Keratinocyte (primary cell): ENCODE measurements at regions not wholly inside any gene's neighbourhood (a gene's known extent, or its start where the extent isn't known, plus 50 kb on each side); places are given as distances from the start of the nearest gene placed in this dataset.

ENCODE experiments used
- DNase-seq: peaks from one replicate; pipeline ENCODE4 v3.0.0-alpha.2; 2011; ENCODE audit warnings: low read depth, missing footprints, low spot score
- FAIRE-seq: peaks from 2 replicates; lab custom pipeline; 2011; peaks lifted over from hg19 to GRCh38; lab: Jason Lieb, UNC
- H2AFZ ChIP-seq: 2 replicates; pipeline ENCODE4 v1.6.0; 2012; ENCODE audit warnings: low read length, control low read depth, inconsistent platforms; ENCODE audit not compliant: control insufficient read depth
- H3K27ac ChIP-seq: 2 replicates; pipeline ENCODE4 v1.5.1; 2011; ENCODE audit warnings: low read length; ENCODE audit not compliant: control insufficient read depth, insufficient read depth
- H3K27me3 ChIP-seq: 3 replicates; pipeline ENCODE4 v1.6.0; 2011; ENCODE audit warnings: low read length; ENCODE audit not compliant: control insufficient read depth, insufficient read depth; ENCODE audit errors: extremely low read depth
- H3K36me3 ChIP-seq, 2 experiments: 2 replicates in 1 of 2; 3 replicates in 1 of 2; pipeline ENCODE4 v1.5.1; 2011; ENCODE audit warnings: low read length in 2 of 2, mild to moderate bottlenecking in 1 of 2; ENCODE audit not compliant: control insufficient read depth in 2 of 2, insufficient read depth in 2 of 2; ENCODE audit errors: extremely low read depth in 1 of 2
- H3K4me1 ChIP-seq: 3 replicates; pipeline ENCODE4 v1.5.1; 2011; ENCODE audit warnings: low read length; ENCODE audit not compliant: control insufficient read depth, insufficient read depth; ENCODE audit errors: extremely low read depth
- H3K4me2 ChIP-seq: 3 replicates; pipeline ENCODE4 v1.6.0; 2011; ENCODE audit warnings: low read depth, low read length; ENCODE audit not compliant: control insufficient read depth, insufficient read depth; ENCODE audit errors: extremely low read depth
- H3K4me3 ChIP-seq, 3 experiments: fragments of 200-600 bp in 1 of 3; sonication (generic) in 1 of 3; 2 replicates in 2 of 3; 3 replicates in 1 of 3; pipeline ENCODE4 v1.5.1; 2011 to 2016; ENCODE audit warnings: low read length in 3 of 3, mild to moderate bottlenecking in 3 of 3, control low read depth in 2 of 3, inconsistent platforms in 1 of 3, low read depth in 1 of 3, mixed read lengths in 1 of 3, mixed run types in 1 of 3, moderate library complexity in 1 of 3; ENCODE audit not compliant: control insufficient read depth in 2 of 3, insufficient read depth in 2 of 3; ENCODE audit errors: extremely low read depth in 1 of 3
- H3K79me2 ChIP-seq: 2 replicates; pipeline ENCODE4 v1.6.0; 2012; ENCODE audit warnings: low read length; ENCODE audit not compliant: control insufficient read depth, insufficient read depth
- H3K9ac ChIP-seq: 3 replicates; pipeline ENCODE4 v1.6.0; 2011; ENCODE audit warnings: low read length; ENCODE audit not compliant: control insufficient read depth, insufficient read depth; ENCODE audit errors: extremely low read depth
- H3K9me1 ChIP-seq: 3 replicates; pipeline ENCODE4 v1.6.0; 2011; ENCODE audit warnings: low read length; ENCODE audit not compliant: control insufficient read depth, insufficient read depth; ENCODE audit errors: extremely low read depth
- H3K9me3 ChIP-seq: 2 replicates; pipeline ENCODE4 v1.5.1; 2012; ENCODE audit warnings: low read depth, low read length; ENCODE audit not compliant: control insufficient read depth
- H4K20me1 ChIP-seq: 3 replicates; pipeline ENCODE4 v1.6.0; 2011; ENCODE audit warnings: low read length; ENCODE audit not compliant: control insufficient read depth, insufficient read depth; ENCODE audit errors: extremely low read depth
- CTCF ChIP-seq, 3 experiments: IDR thresholded peaks in 1 of 3; conservative IDR thresholded peaks in 1 of 3; optimal IDR thresholded peaks in 1 of 3; 2 replicates in 2 of 3; 3 replicates in 1 of 3; pipeline versions ENCODE3 to v1.5.1; 2011; ENCODE audit warnings: low read length in 3 of 3, mild to moderate bottlenecking in 3 of 3, moderate library complexity in 2 of 3, control low read depth in 1 of 3, inconsistent platforms in 1 of 3; ENCODE audit not compliant: insufficient read depth in 2 of 3; ENCODE audit errors: extremely low read depth in 1 of 3
- EZH2 ChIP-seq: IDR thresholded peaks from one replicate; pipeline ENCODE4 v1.6.1; 2012; ENCODE audit warnings: inconsistent platforms, mild to moderate bottlenecking, low read length, moderate library complexity
- dilution Hi-C: fragments of 300-500 bp; cut with MboI; formaldehyde crosslinking; loops from one replicate; pipeline ENCODE4 v1.7.0; 2020; ENCODE audit warnings: low sequenced_read_pairs; ENCODE audit not compliant: extremely low pct_ligation_motif_present

GRCh38 chr16:79964104-79964503 is 363.6 kb upstream of the MAF start:
- Histone ChIP-seq H3K9me3 (no peaks in the 10 kb centered on the region), H3K36me3 (no peaks in the 10 kb centered on the region), H3K9me1 (no peaks in the 10 kb centered on the region), H3K27ac (no peak overlapping the region), H3K27me3 (no peaks in the 10 kb centered on the region), H3K4me2 (no peak overlapping the region), H3K4me1 (no peaks in the 10 kb centered on the region), H3K4me3 (no peak overlapping the region), H3K9ac (no peak overlapping the region), H3K79me2 (no peaks in the 10 kb centered on the region), H2AFZ (no peak overlapping the region), H4K20me1 (no peaks in the 10 kb centered on the region)
- dilution Hi-C loops = no loop called here
- DNase-seq = no peak
- no peak for FAIRE-seq
- TF ChIP-seq CTCF (optimal IDR thresholded peaks at IDR 0.05 in 1 of 3, IDR thresholded peaks at IDR 0.05 in 1 of 3, conservative IDR thresholded peaks at IDR 0.05 in 1 of 3; ENCODE audit: extremely low read depth in 1 of 3, insufficient read depth in 2 of 3, low read length in 3 of 3) = no peak
- TF ChIP-seq EZH2 = no peak

GRCh38 chr16:79962962-79963361 is 362.4 kb upstream of the MAF start:
- dilution Hi-C loops = no loop called here
- no peak for FAIRE-seq

More at GRCh38 chr16:79962962-79963361, 362.4 kb upstream of the MAF start:
- Histone ChIP-seq H3K9ac (no peak overlapping the region), H3K4me3 (no peak overlapping the region), H3K9me3 (no peaks in the 10 kb centered on the region), H3K9me1 (no peaks in the 10 kb centered on the region), H2AFZ (no peak overlapping the region), H3K27ac (no peak overlapping the region), H3K4me1 (no peaks in the 10 kb centered on the region), H3K36me3 (no peaks in the 10 kb centered on the region), H4K20me1 (no peaks in the 10 kb centered on the region), H3K79me2 (no peaks in the 10 kb centered on the region), H3K4me2 (no peak overlapping the region), H3K27me3 (no peaks in the 10 kb centered on the region)
- TF ChIP-seq CTCF (optimal IDR thresholded peaks at IDR 0.05 in 1 of 3, IDR thresholded peaks at IDR 0.05 in 1 of 3, conservative IDR thresholded peaks at IDR 0.05 in 1 of 3; ENCODE audit: extremely low read depth in 1 of 3, insufficient read depth in 2 of 3, low read length in 3 of 3) = no peak
- no peak for TF ChIP-seq EZH2
- no peak for DNase-seq
